Spleen (tissue), 11 donors: ENCODE measurements at regions not wholly inside any gene's neighbourhood (a gene's known extent, or its start where the extent isn't known, plus 50 kb on each side); places are given as distances from the start of the nearest gene placed in this dataset.

Source experiments
- DNase-seq: peaks from one replicate; pipeline ENCODE4 v3.0.0-alpha.2; 2020
- H3K27ac ChIP-seq, 8 donors: fragments of 200-600 bp; sonication (generic) in 7 of 8; 1 replicate in 4 of 8; 2 replicates in 4 of 8; pipeline versions ENCODE4 v1.5.0 to v1.8.0; 2016 to 2021; ENCODE audit warnings: inconsistent platforms in 4 of 8, mild to moderate bottlenecking in 4 of 8, moderate library complexity in 1 of 8
- H3K27me3 ChIP-seq, 7 donors: fragments of 200-600 bp; sonication (generic) in 6 of 7; replicated peaks in 1 of 7; 1 replicate in 4 of 7; 2 replicates in 3 of 7; pipeline versions ENCODE4 v1.5.0 to v1.8.0; 2016 to 2021; ENCODE audit warnings: inconsistent platforms in 3 of 7, mild to moderate bottlenecking in 1 of 7
- H3K36me3 ChIP-seq, 6 donors: fragments of 200-600 bp; sonication (generic) in 5 of 6; 1 replicate in 4 of 6; 2 replicates in 2 of 6; pipeline versions ENCODE4 v1.5.0 to v1.8.0; 2016 to 2021; ENCODE audit warnings: inconsistent platforms in 2 of 6
- H3K4me1 ChIP-seq, 6 donors: fragments of 200-600 bp; sonication (generic) in 5 of 6; 1 replicate in 3 of 6; 2 replicates in 3 of 6; pipeline versions ENCODE4 v1.5.0 to v1.8.0; 2016 to 2021; ENCODE audit warnings: inconsistent platforms in 3 of 6
- H3K4me3 ChIP-seq, 8 donors: fragments of 200-600 bp; sonication (generic) in 7 of 8; 1 replicate in 4 of 8; 2 replicates in 4 of 8; pipeline versions ENCODE4 v1.5.0 to v1.8.0; 2016 to 2021; ENCODE audit warnings: inconsistent platforms in 4 of 8, mild to moderate bottlenecking in 4 of 8, moderate library complexity in 2 of 8
- H3K9me3 ChIP-seq, 8 donors: fragments of 200-600 bp; sonication (generic) in 7 of 8; 1 replicate in 4 of 8; 2 replicates in 4 of 8; pipeline versions ENCODE4 v1.5.0 to v1.8.0; 2016 to 2021; ENCODE audit warnings: inconsistent platforms in 4 of 8
- CTCF ChIP-seq, 11 experiments: fragments of 200-600 bp in 7 of 11; fragments of 450-650 bp in 4 of 11; sonication (generic) in 4 of 11; IDR thresholded peaks in 8 of 11; conservative IDR thresholded peaks in 3 of 11; 1 replicate in 7 of 11; 2 replicates in 4 of 11; pipeline versions ENCODE4 v1.4.0 to v1.8.0; 2016 to 2021; ENCODE audit warnings: antibody characterized with exemption in 11 of 11, inconsistent platforms in 4 of 11, mild to moderate bottlenecking in 1 of 11
- POLR2A ChIP-seq, 3 donors: fragments of 450-650 bp; IDR thresholded peaks; one replicate each; pipeline ENCODE4 v1.5.1; 2017; ENCODE audit warnings: antibody characterized with exemption in 3 of 3, mild to moderate bottlenecking in 1 of 3
- POLR2AphosphoS5 ChIP-seq, 3 donors: sonication (generic); formaldehyde crosslinking; IDR thresholded peaks; one replicate each; pipeline ENCODE4 v1.5.1; 2017; ENCODE audit warnings: antibody characterized with exemption in 3 of 3
- WGBS, 5 donors: extraction: QIAGEN DNeasy Blood & Tissue Kit in 3 of 5; methylation state at CpG; one replicate each; pipeline versions ENCODE4 v1.1.5 to v1.1.7; 2013 to 2018; 5-methylcytosine and 5-hydroxymethylcytosine counted together
- intact Hi-C: fragments of 100-400 bp; cut with DNase I; formaldehyde crosslinking; loops from one replicate; pipeline ENCODE4 v1.15.0; 2023; ENCODE audit warnings: low total_unique reads
- small RNA-seq, 4 donors: library from RNA; depleted of rRNA; stranded (forward); fragments of <200 nt; gene quantifications; one replicate each; pipeline ENCODE3, GENCODE V24; 2016
- donor health status: healthy with polysubstance abuse.
- donor health status: DM: no; HTN: no; CAD: no; lungs with moderate emphysema.
- donor health status: DM: no; HTN: no; CAD: no.
- donor health status: Bipolar disorder and iron deficiency.
- donor health status: healthy.
- donor health status: DM: no; HTN: no; CAD: no.
- donor health status: DM: yes; HTN: yes; CAD: no.

- no peak for DNase-seq
- peaks cover 0 to 18% (median 6%) of the 10 kb centered on the region in 8 donors for H3K9me3 ChIP-seq
- peak overlapping the region in 6 of 8 donors; percentile 8 to 70 (median 48) for H3K27ac ChIP-seq
- H3K36me3 ChIP-seq: no peaks in the 10 kb centered on the region
- H3K4me1 ChIP-seq: no peaks in the 10 kb centered on the region
- H3K4me3 ChIP-seq: peak overlapping the region in 3 of 8 donors; percentile 43 to 64 (median 45)
- TF ChIP-seq POLR2AphosphoS5 (IDR thresholded peaks at IDR 0.05): no peak
- TF ChIP-seq CTCF (IDR thresholded peaks at IDR 0.05 in 8 of 11, conservative IDR thresholded peaks at IDR 0.05 in 3 of 11): no peak
- no peak for TF ChIP-seq POLR2A (IDR thresholded peaks at IDR 0.05)
- 39 to 54% (median 43%) methylated on average over 24 to 36 of the region's 36 CpGs for WGBS, 5 donors
- intact Hi-C loops: no loop called here
- peaks cover 0 to 23% (median 5%) of the 10 kb centered on the region in 7 donors for H3K27me3 ChIP-seq
Measured at GRCh38 chr7:56174346-56174874, 58.2 kb upstream of the NUPR2 start.

Small RNA genes lying in the stretch of these regions (small RNA-seq; reads per million reads assigned to genes)
- 0 reads per million in 4 donors for gene AC092447.9
- gene RNU6-1052P: 0 reads per million in 4 donors
- gene RNU6-1335P: 0 reads per million in 4 donors
- 0 reads per million in 4 donors for gene SEPT14P24
